CD4-positive, alpha-beta T cell treated with Interleukin-4 for 1 hour (primary cell): ENCODE measurements at regions not wholly inside any gene's neighbourhood (a gene's known extent, or its start where the extent isn't known, plus 50 kb on each side); places are given as distances from the start of the nearest gene placed in this dataset.
"Not testable (repeated sequence)": the region's sequence is repeated elsewhere in the genome, so short reads cannot be mapped to it uniquely, and the experiment has no call there.

Experiments used
- DNase-seq, 2 donors: peaks; one replicate each; pipeline ENCODE4 v3.0.0-alpha.2; 2020 to 2022

GRCh38 chr1:245102149-245102548, 52.6 kb upstream of the KIF26B start:
- not testable (repeated sequence) for DNase-seq

GRCh38 chr1:245099401-245099800, 55.4 kb upstream of the KIF26B start:
- DNase-seq = no peak

GRCh38 chr1:245098924-245099323, 55.9 kb upstream of the KIF26B start:
- no peak for DNase-seq

- DNase-seq = no peak
Measured at GRCh38 chr1:245096311-245097066, 58.3 kb upstream of the KIF26B start.

GRCh38 chr1:245095903-245096302, 58.9 kb upstream of the KIF26B start:
- no peak for DNase-seq

GRCh38 chr1:245094954-245095353, 59.8 kb upstream of the KIF26B start:
- no peak for DNase-seq

- DNase-seq = no peak
Measured at GRCh38 chr1:245094092-245094491, 60.7 kb upstream of the KIF26B start.

GRCh38 chr1:245092638-245092976, 62.2 kb upstream of the KIF26B start:
- DNase-seq = no peak

GRCh38 chr1:245091818-245092637, 62.8 kb upstream of the KIF26B start:
- no peak for DNase-seq

- DNase-seq = no peak
Measured at GRCh38 chr1:245091171-245091621, 63.6 kb upstream of the KIF26B start.

GRCh38 chr1:245090491-245091090, 64.2 kb upstream of the KIF26B start:
- no peak for DNase-seq

- DNase-seq = no peak
Measured at GRCh38 chr1:245087723-245088122, 67.1 kb upstream of the KIF26B start.

- no peak for DNase-seq
Measured at GRCh38 chr1:245086389-245086969, 68.3 kb upstream of the KIF26B start.

- no peak for DNase-seq
Measured at GRCh38 chr1:245085508-245086095, 69.2 kb upstream of the KIF26B start.

- no peak for DNase-seq
Measured at GRCh38 chr1:245084551-245084950, 70.2 kb upstream of the KIF26B start.

GRCh38 chr1:245079021-245079609, 75.7 kb upstream of the KIF26B start:
- DNase-seq = no peak

GRCh38 chr1:245074898-245075297, 79.9 kb upstream of the KIF26B start:
- no peak for DNase-seq

- no peak for DNase-seq
Measured at GRCh38 chr1:245074232-245074747, 80.5 kb upstream of the KIF26B start.

GRCh38 chr1:245070836-245071615, 83.8 kb upstream of the KIF26B start:
- no peak for DNase-seq

GRCh38 chr1:245067257-245067656, 87.5 kb upstream of the KIF26B start:
- no peak for DNase-seq

GRCh38 chr1:245062741-245063305, 92.0 kb upstream of the KIF26B start:
- no peak for DNase-seq
